GM23338 (cell line): ENCODE measurements at regions not wholly inside any gene's neighbourhood (a gene's known extent, or its start where the extent isn't known, plus 50 kb on each side); places are given as distances from the start of the nearest gene placed in this dataset.

Experiments
- ATAC-seq: fragments of 200-7000 bp; cut with Tn5 transposase; 3 replicates; pipeline ENCODE4 v1.9.1; 2020
- DNase-seq: peaks from one replicate; pipeline ENCODE4 v3.0.0-alpha.2; 2015; ENCODE audit warnings: low spot score
- H2AFZ ChIP-seq: fragments of 200-600 bp; sonication (generic); 2 replicates; pipeline ENCODE4 v1.8.0; 2016; ENCODE audit warnings: antibody characterized with exemption, mild to moderate bottlenecking, moderate library complexity
- H3F3A ChIP-seq: fragments of 200-600 bp; sonication (generic); replicated peaks from 2 replicates; pipeline ENCODE4 v1.8.0; 2017; ENCODE audit warnings: antibody characterized with exemption, mixed run types, low read depth
- H3K27ac ChIP-seq: fragments of 200-600 bp; sonication (generic); 2 replicates; pipeline ENCODE4 v1.6.1; 2016; ENCODE audit warnings: low read depth
- H3K27me3 ChIP-seq: fragments of 200-600 bp; sonication (generic); 2 replicates; pipeline ENCODE4 v1.8.0; 2016; ENCODE audit warnings: mild to moderate bottlenecking, mixed run types, moderate library complexity; ENCODE audit not compliant: insufficient read depth
- H3K36me3 ChIP-seq: fragments of 200-600 bp; sonication (generic); 2 replicates; pipeline ENCODE4 v1.8.0; 2016; ENCODE audit warnings: mild to moderate bottlenecking; ENCODE audit not compliant: insufficient read depth
- H3K4me1 ChIP-seq: fragments of 200-600 bp; sonication (generic); 2 replicates; pipeline ENCODE4 v1.8.0; 2016; ENCODE audit warnings: mild to moderate bottlenecking, moderate library complexity; ENCODE audit not compliant: insufficient read depth
- H3K4me2 ChIP-seq: fragments of 200-600 bp; sonication (generic); 2 replicates; pipeline ENCODE4 v1.7.1; 2017; ENCODE audit warnings: mixed run types
- H3K4me3 ChIP-seq: fragments of 200-600 bp; sonication (generic); 2 replicates; pipeline ENCODE4 v1.6.1; 2016; ENCODE audit warnings: mixed run types
- H3K79me2 ChIP-seq: fragments of 200-600 bp; sonication (generic); replicated peaks from 2 replicates; pipeline ENCODE4 v1.8.0; 2017; ENCODE audit warnings: mild to moderate bottlenecking; ENCODE audit not compliant: insufficient read depth
- H3K9me2 ChIP-seq: fragments of 200-600 bp; sonication (generic); 2 replicates; pipeline ENCODE4 v1.8.0; 2017; ENCODE audit not compliant: insufficient read depth
- H4K20me1 ChIP-seq: fragments of 200-600 bp; sonication (generic); replicated peaks from 2 replicates; pipeline ENCODE4 v1.8.0; 2017; ENCODE audit warnings: mild to moderate bottlenecking; ENCODE audit not compliant: insufficient read depth
- H3K27ac Mint-ChIP-seq: 2 replicates; pipeline ENCODE4 v1.8.0; 2020; ENCODE audit warnings: inconsistent platforms, mild to moderate bottlenecking, moderate library complexity, mixed read lengths
- H3K27me3 Mint-ChIP-seq: 3 replicates; pipeline ENCODE4 v1.8.0; 2022; ENCODE audit warnings: low read depth, mild to moderate bottlenecking, moderate library complexity, mixed read lengths, inconsistent platforms; ENCODE audit not compliant: insufficient read depth, poor library complexity
- H3K36me3 Mint-ChIP-seq: 3 replicates; pipeline ENCODE4 v1.8.0; 2021; ENCODE audit warnings: low read depth, mild to moderate bottlenecking, inconsistent platforms, moderate library complexity, mixed read lengths
- H3K4me1 Mint-ChIP-seq: 3 replicates; pipeline ENCODE4 v1.8.0; 2020; ENCODE audit warnings: mild to moderate bottlenecking, inconsistent platforms, mixed read lengths
- H3K4me3 Mint-ChIP-seq: 3 replicates; pipeline ENCODE4 v1.8.0; 2021; ENCODE audit warnings: moderate library complexity, mild to moderate bottlenecking, inconsistent platforms, mixed read lengths
- H3K9me3 Mint-ChIP-seq: 3 replicates; pipeline ENCODE4 v1.8.0; 2020; ENCODE audit warnings: moderate library complexity, mild to moderate bottlenecking, inconsistent platforms, mixed read lengths
- CREB1 ChIP-seq: fragments of 250-450 bp; sonication (Bioruptor Pico); IDR thresholded peaks from 2 replicates; pipeline ENCODE4 v1.5.0; 2020; ENCODE audit warnings: low read depth, mild to moderate bottlenecking, moderate library complexity
- EZH2 ChIP-seq: fragments of 200-600 bp; sonication (generic); IDR thresholded peaks from one replicate; pipeline ENCODE4 v1.8.0; 2017; ENCODE audit warnings: antibody characterized with exemption, mild to moderate bottlenecking, low read depth; ENCODE audit not compliant: unreplicated experiment
- NANOG ChIP-seq: IDR thresholded peaks from 2 replicates; pipeline ENCODE4 v1.6.1; 2016; ENCODE audit warnings: antibody characterized with exemption, borderline replicate concordance
- STAT1 ChIP-seq: IDR thresholded peaks from one replicate; pipeline ENCODE4 v1.6.1; 2016; ENCODE audit warnings: antibody characterized with exemption; ENCODE audit not compliant: unreplicated experiment
- ZNF114 ChIP-seq: fragments of 250-450 bp; sonication (Bioruptor Pico); IDR thresholded peaks from 2 replicates; pipeline ENCODE4 v1.5.0; 2020; ENCODE audit warnings: mild to moderate bottlenecking, moderate library complexity
- ZNF331 ChIP-seq: fragments of 250-450 bp; sonication (Bioruptor Pico); IDR thresholded peaks from 2 replicates; pipeline ENCODE4 v1.5.0; 2020; ENCODE audit warnings: low read depth, mild to moderate bottlenecking, moderate library complexity
- ZNF462 ChIP-seq: fragments of 250-450 bp; sonication (Bioruptor Pico); IDR thresholded peaks from 2 replicates; pipeline ENCODE4 v1.5.0; 2020; ENCODE audit warnings: mild to moderate bottlenecking, moderate library complexity
- TF ChIP-seq, protein P1 (sequence below), 2 experiments: fragments of 200-600 bp in 1 of 2; sonication (generic) in 1 of 2; conservative IDR thresholded peaks; 2 replicates each; pipeline versions ENCODE4 v1.5.1 to v1.6.1; 2016 to 2017; ENCODE audit warnings: antibody characterized with exemption in 2 of 2, low read depth in 2 of 2, mild to moderate bottlenecking in 2 of 2, moderate library complexity in 1 of 2
- TF ChIP-seq, protein P2 (sequence below): IDR thresholded peaks from 2 replicates; pipeline ENCODE4 v1.6.1; 2016; ENCODE audit warnings: antibody characterized with exemption

DNA sequence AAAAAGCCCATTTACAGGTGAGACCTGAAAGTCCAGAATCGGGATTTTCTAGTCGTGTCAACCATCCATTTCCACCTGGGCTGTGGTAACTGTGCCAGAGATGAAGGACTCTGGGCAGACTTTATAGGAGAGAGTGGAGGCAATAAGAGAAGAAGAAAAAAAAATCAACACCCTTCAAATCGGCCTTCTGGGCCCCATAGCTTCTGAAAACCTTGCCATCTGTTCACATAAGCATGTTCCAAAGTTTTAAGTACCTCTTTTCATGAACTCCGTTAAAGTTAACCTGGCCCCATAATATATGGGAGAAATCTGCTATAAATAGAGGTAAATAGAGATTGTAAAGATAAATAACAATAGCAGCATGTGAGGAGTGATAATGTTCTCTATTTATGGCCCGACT, 470.5 kb downstream of the MIAT start:
- H3F3A ChIP-seq, result no peaks in the 10 kb centered on the region
- ATAC-seq, result no peak
- DNase-seq, result no peak
- H3K27me3 ChIP-seq, result no peaks in the 10 kb centered on the region
- Mint-ChIP-seq H3K36me3 (no peaks in the 10 kb centered on the region), H3K4me1 (no peaks in the 10 kb centered on the region; the same call in 2 of the 3 replicates), H3K27me3 (no peaks in the 10 kb centered on the region), H3K4me3 (no peak overlapping the region), H3K27ac (no peak overlapping the region), H3K9me3 (no peaks in the 10 kb centered on the region)
- no peak overlapping the region for H2AFZ ChIP-seq
- H3K36me3 ChIP-seq, result no peaks in the 10 kb centered on the region
- H3K4me3 ChIP-seq, result no peak overlapping the region
- no peaks in the 10 kb centered on the region for H3K4me1 ChIP-seq
- no peak overlapping the region for H3K27ac ChIP-seq
- H3K9me2 ChIP-seq, result no peaks in the 10 kb centered on the region
- H3K4me2 ChIP-seq, result no peak overlapping the region
- TF ChIP-seq EZH2 (no peak), NANOG (no peak), ZNF331 (CRISPR knock-in tag) (no peak)
- TF ChIP-seq, protein P1, sequence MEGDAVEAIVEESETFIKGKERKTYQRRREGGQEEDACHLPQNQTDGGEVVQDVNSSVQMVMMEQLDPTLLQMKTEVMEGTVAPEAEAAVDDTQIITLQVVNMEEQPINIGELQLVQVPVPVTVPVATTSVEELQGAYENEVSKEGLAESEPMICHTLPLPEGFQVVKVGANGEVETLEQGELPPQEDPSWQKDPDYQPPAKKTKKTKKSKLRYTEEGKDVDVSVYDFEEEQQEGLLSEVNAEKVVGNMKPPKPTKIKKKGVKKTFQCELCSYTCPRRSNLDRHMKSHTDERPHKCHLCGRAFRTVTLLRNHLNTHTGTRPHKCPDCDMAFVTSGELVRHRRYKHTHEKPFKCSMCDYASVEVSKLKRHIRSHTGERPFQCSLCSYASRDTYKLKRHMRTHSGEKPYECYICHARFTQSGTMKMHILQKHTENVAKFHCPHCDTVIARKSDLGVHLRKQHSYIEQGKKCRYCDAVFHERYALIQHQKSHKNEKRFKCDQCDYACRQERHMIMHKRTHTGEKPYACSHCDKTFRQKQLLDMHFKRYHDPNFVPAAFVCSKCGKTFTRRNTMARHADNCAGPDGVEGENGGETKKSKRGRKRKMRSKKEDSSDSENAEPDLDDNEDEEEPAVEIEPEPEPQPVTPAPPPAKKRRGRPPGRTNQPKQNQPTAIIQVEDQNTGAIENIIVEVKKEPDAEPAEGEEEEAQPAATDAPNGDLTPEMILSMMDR (conservative IDR thresholded peaks at IDR 0.05; ENCODE audit: low read depth in 2 of 2), result no peak
- TF ChIP-seq, protein P2, sequence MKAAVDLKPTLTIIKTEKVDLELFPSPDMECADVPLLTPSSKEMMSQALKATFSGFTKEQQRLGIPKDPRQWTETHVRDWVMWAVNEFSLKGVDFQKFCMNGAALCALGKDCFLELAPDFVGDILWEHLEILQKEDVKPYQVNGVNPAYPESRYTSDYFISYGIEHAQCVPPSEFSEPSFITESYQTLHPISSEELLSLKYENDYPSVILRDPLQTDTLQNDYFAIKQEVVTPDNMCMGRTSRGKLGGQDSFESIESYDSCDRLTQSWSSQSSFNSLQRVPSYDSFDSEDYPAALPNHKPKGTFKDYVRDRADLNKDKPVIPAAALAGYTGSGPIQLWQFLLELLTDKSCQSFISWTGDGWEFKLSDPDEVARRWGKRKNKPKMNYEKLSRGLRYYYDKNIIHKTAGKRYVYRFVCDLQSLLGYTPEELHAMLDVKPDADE, result no peak
- H4K20me1 ChIP-seq, result no peaks in the 10 kb centered on the region
- no peaks in the 10 kb centered on the region for H3K79me2 ChIP-seq

- Histone ChIP-seq H3K4me3 (no peak overlapping the region), H3K27ac (no peak overlapping the region), H4K20me1 (no peaks in the 10 kb centered on the region), H3K9me2 (no peaks in the 10 kb centered on the region), H3K27me3 (no peaks in the 10 kb centered on the region), H3F3A (no peaks in the 10 kb centered on the region), H3K4me1 (no peaks in the 10 kb centered on the region), H3K79me2 (no peaks in the 10 kb centered on the region), H3K36me3 (no peaks in the 10 kb centered on the region), H2AFZ (no peak overlapping the region), H3K4me2 (no peak overlapping the region)
- Mint-ChIP-seq H3K36me3 (no peaks in the 10 kb centered on the region), H3K4me3 (no peak overlapping the region), H3K27me3 (peaks cover 2% of the 10 kb centered on the region), H3K27ac (no peak overlapping the region), H3K4me1 (peaks cover 4% of the 10 kb centered on the region), H3K9me3 (no peaks in the 10 kb centered on the region)
- DNase-seq, result no peak
- ATAC-seq, result no peak
- TF ChIP-seq STAT1 (no peak), ZNF114 (CRISPR knock-in tag) (no peak), ZNF462 (CRISPR knock-in tag) (no peak), CREB1 (CRISPR knock-in tag) (no peak)
- TF ChIP-seq, protein P2, result no peak
Measured at GRCh38 chr22:27128461-27129085, 471.2 kb downstream of the MIAT start.
